ENCODE measurements at regions not wholly inside any gene's neighbourhood (a gene's known extent, or its start where the extent isn't known, plus 50 kb on each side); places are given as distances from the start of the nearest gene placed in this dataset.

DNA sequence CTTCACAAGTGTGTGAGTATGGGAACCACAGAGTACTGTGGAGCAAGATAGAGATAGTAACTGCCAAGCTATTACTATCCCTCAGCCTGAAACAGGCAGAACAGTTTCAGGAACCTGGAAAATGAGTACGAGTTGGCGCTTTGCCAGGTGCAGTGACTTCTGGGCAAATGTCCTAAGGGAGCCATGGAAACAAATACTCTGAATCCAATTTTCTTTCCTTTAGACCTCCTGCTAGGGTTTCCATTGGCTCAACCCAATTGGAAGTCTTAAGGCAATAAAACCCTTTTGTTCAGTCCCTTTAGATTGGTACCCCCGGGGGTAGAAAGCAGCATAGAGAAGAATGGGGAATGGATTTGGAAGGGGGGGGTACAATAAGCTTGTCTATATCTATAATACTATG is 205.0 kb upstream of the EPHA7 start:
- Histone ChIP-seq H3K4me3 (no peak overlapping the region), H3K36me3 (no peaks in the 10 kb centered on the region), H3K4me1 (no peaks in the 10 kb centered on the region), H3K27ac (no peak overlapping the region), H3K9me3 (no peaks in the 10 kb centered on the region), H3K27me3 (no peaks in the 10 kb centered on the region)
- TF ChIP-seq POLR2A (IDR thresholded peaks at IDR 0.05) (no peak), CTCF (IDR thresholded peaks at IDR 0.05) (no peak), EP300 (IDR thresholded peaks at IDR 0.05) (no peak)
- 39 to 54% methylated on average over 3 of the region's 3 CpGs for WGBS, 2 donors
- no peak for DNase-seq (ENCODE audit: low spot score in 2 of 2)

- 79 to 87% methylated on average over 1 of the region's 1 CpG for WGBS, 2 donors
- Histone ChIP-seq H3K36me3 (no peaks in the 10 kb centered on the region), H3K4me1 (no peaks in the 10 kb centered on the region), H3K4me3 (no peak overlapping the region), H3K9me3 (no peaks in the 10 kb centered on the region), H3K27me3 (no peaks in the 10 kb centered on the region), H3K27ac (no peak overlapping the region)
- no peak for TF ChIP-seq EP300 (IDR thresholded peaks at IDR 0.05)
- DNase-seq (ENCODE audit: low spot score in 2 of 2) = no peak
These were observed 202.1 kb upstream of the EPHA7 start for GRCh38 chr6:93621442-93621841.

- WGBS, 2 donors = 87 to 89% methylated on average over 7 of the region's 7 CpGs
- TF ChIP-seq EP300 (IDR thresholded peaks at IDR 0.05) (no peak), POLR2A (IDR thresholded peaks at IDR 0.05) (no peak), CTCF (IDR thresholded peaks at IDR 0.05) (no peak)
- no peak for DNase-seq (ENCODE audit: low spot score in 2 of 2)
These were observed 185.6 kb upstream of the EPHA7 start for GRCh38 chr6:93604951-93605350.

GRCh38 chr6:93592417-93592816 is 173.1 kb upstream of the EPHA7 start:
- TF ChIP-seq EP300 (IDR thresholded peaks at IDR 0.05) (no peak), POLR2A (IDR thresholded peaks at IDR 0.05) (no peak), CTCF (IDR thresholded peaks at IDR 0.05) (no peak)
- Histone ChIP-seq H3K4me1 (no peaks in the 10 kb centered on the region), H3K27me3 (no peaks in the 10 kb centered on the region), H3K4me3 (no peak overlapping the region), H3K27ac (no peak overlapping the region), H3K36me3 (no peaks in the 10 kb centered on the region), H3K9me3 (peaks cover 0 to 5% (median 0%) of the 10 kb centered on the region in 4 donors)
- WGBS, 2 donors = 95 to 98% methylated on average over 1 of the region's 1 CpG
- DNase-seq (ENCODE audit: low spot score in 2 of 2) = no peak

More at GRCh38 chr6:93604951-93605350, 185.6 kb upstream of the EPHA7 start:
- Histone ChIP-seq H3K27ac (no peak overlapping the region), H3K9me3 (no peaks in the 10 kb centered on the region), H3K4me3 (no peak overlapping the region), H3K36me3 (no peaks in the 10 kb centered on the region), H3K4me1 (no peaks in the 10 kb centered on the region), H3K27me3 (no peaks in the 10 kb centered on the region)

GRCh38 chr6:93586306-93586705 is 166.9 kb upstream of the EPHA7 start:
- no peak overlapping the region for H3K27ac ChIP-seq
- TF ChIP-seq CTCF (IDR thresholded peaks at IDR 0.05) = no peak
- no peak for TF ChIP-seq EP300 (IDR thresholded peaks at IDR 0.05)
- TF ChIP-seq POLR2A (IDR thresholded peaks at IDR 0.05) = no peak
- no peaks in the 10 kb centered on the region for H3K4me1 ChIP-seq
- WGBS, 2 donors = 55 to 60% methylated on average over 1 of the region's 1 CpG
- no peaks in the 10 kb centered on the region for H3K9me3 ChIP-seq
- H3K36me3 ChIP-seq = no peaks in the 10 kb centered on the region
- DNase-seq (ENCODE audit: low spot score in 2 of 2) = no peak
- no peaks in the 10 kb centered on the region for H3K27me3 ChIP-seq
- no peak overlapping the region for H3K4me3 ChIP-seq

DNA sequence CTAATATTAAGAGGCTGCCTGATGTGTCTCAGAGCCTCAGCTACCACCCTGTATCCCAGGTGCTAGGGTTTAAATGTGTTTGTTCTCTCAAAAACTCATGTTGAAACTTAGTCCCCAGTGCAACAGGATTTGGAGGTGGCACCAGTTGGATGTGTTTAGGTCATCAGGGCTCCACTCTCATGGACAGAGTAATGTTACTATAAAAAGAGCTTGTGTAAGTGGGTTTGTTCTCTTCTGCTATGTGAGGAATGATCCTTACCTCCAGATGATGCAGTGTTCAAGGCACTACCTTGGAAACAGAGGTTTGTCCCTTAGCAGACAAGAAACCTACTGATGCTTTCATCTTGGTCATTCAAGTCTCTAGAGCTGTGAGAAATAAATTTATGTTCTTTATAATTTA is 164.9 kb upstream of the EPHA7 start:
- H3K36me3 ChIP-seq = no peaks in the 10 kb centered on the region
- TF ChIP-seq POLR2A (IDR thresholded peaks at IDR 0.05) (no peak), CTCF (IDR thresholded peaks at IDR 0.05) (no peak), EP300 (IDR thresholded peaks at IDR 0.05) (no peak)
- H3K4me1 ChIP-seq = no peaks in the 10 kb centered on the region

More for the DNA sequence above, 164.9 kb upstream of the EPHA7 start:
- Histone ChIP-seq H3K9me3 (no peaks in the 10 kb centered on the region), H3K4me3 (no peak overlapping the region), H3K27me3 (no peaks in the 10 kb centered on the region), H3K27ac (no peak overlapping the region)
- no peak for DNase-seq (ENCODE audit: low spot score in 2 of 2)

Data from tibial nerve (tissue), 4 donors.